HEK293T (cell line): ENCODE measurements at regions not wholly inside any gene's neighbourhood (a gene's known extent, or its start where the extent isn't known, plus 50 kb on each side); places are given as distances from the start of the nearest gene placed in this dataset.
A peak's percentile ranks its signal among the peaks of the same experiment; 100 is the strongest.

Experiments used
- CTCF ChIA-PET: fragments of 350-600 bp; formaldehyde crosslinking; extraction: SDS; loops from one replicate; lab custom pipeline; 2021; ENCODE audit warnings: antibody characterized with exemption, inconsistent platforms; lab: Yijun Ruan, JAX
- POLR2A ChIA-PET: fragments of 350-600 bp; formaldehyde crosslinking; extraction: SDS; loops from one replicate; lab custom pipeline; 2020; ENCODE audit warnings: antibody characterized with exemption, inconsistent platforms; lab: Yijun Ruan, JAX
- DNase-seq: peaks from one replicate; pipeline ENCODE4 v3.0.0; 2012; ENCODE audit warnings: mixed read lengths; ENCODE audit errors: extremely low spot score
- ARNT ChIP-seq: fragments of 450-650 bp; IDR thresholded peaks from 2 replicates; pipeline ENCODE4 v1.6.1; 2017; ENCODE audit warnings: mild to moderate bottlenecking
- BHLHE40 ChIP-seq: fragments of 450-650 bp; IDR thresholded peaks from 2 replicates; pipeline ENCODE4 v1.6.1; 2016; ENCODE audit warnings: mild to moderate bottlenecking, moderate library complexity, borderline replicate concordance
- CTBP1 ChIP-seq: fragments of 450-650 bp; IDR thresholded peaks from 2 replicates; pipeline ENCODE4 v1.6.1; 2016; ENCODE audit warnings: borderline replicate concordance
- ELF4 ChIP-seq: fragments of 450-650 bp; IDR thresholded peaks from 2 replicates; pipeline ENCODE4 v1.6.1; 2017; ENCODE audit warnings: antibody characterized with exemption
- FOXA1 ChIP-seq: fragments of 450-650 bp; IDR thresholded peaks from 2 replicates; pipeline ENCODE4 v1.6.1; 2016; ENCODE audit warnings: mild to moderate bottlenecking
- FOXK2 ChIP-seq: fragments of 450-650 bp; IDR thresholded peaks from 2 replicates; pipeline ENCODE4 v1.6.1; 2016; ENCODE audit warnings: mild to moderate bottlenecking
- FOXM1 ChIP-seq: fragments of 450-650 bp; IDR thresholded peaks from 2 replicates; pipeline ENCODE4 v1.6.1; 2017; ENCODE audit warnings: mild to moderate bottlenecking, borderline replicate concordance
- HDGF ChIP-seq: fragments of 450-650 bp; IDR thresholded peaks from 2 replicates; pipeline ENCODE4 v1.6.1; 2017; ENCODE audit warnings: antibody characterized with exemption, borderline replicate concordance
- L3MBTL2 ChIP-seq: fragments of 450-650 bp; conservative IDR thresholded peaks from 2 replicates; pipeline ENCODE4 v1.6.1; 2016; ENCODE audit warnings: mild to moderate bottlenecking
- LEF1 ChIP-seq: fragments of 450-650 bp; IDR thresholded peaks from 2 replicates; pipeline ENCODE4 v1.6.1; 2017; ENCODE audit warnings: mild to moderate bottlenecking, borderline replicate concordance
- NFRKB ChIP-seq: fragments of 450-650 bp; IDR thresholded peaks from 2 replicates; pipeline ENCODE4 v1.6.1; 2016; ENCODE audit warnings: mild to moderate bottlenecking, moderate library complexity
- SP1 ChIP-seq: fragments of 450-650 bp; IDR thresholded peaks from 2 replicates; pipeline ENCODE4 v1.6.1; 2017
- SUZ12 ChIP-seq: fragments of 450-650 bp; IDR thresholded peaks from 2 replicates; pipeline ENCODE4 v1.6.1; 2016; ENCODE audit warnings: mild to moderate bottlenecking
- TARDBP ChIP-seq: fragments of 450-650 bp; IDR thresholded peaks from 2 replicates; pipeline ENCODE4 v1.6.1; 2016
- ZNF384 ChIP-seq: fragments of 450-650 bp; IDR thresholded peaks from 2 replicates; pipeline ENCODE4 v1.6.1; 2016
- TF ChIP-seq, protein P1 (sequence below): fragments of 450-650 bp; IDR thresholded peaks from 2 replicates; pipeline ENCODE4 v1.6.1; 2016

DNA sequence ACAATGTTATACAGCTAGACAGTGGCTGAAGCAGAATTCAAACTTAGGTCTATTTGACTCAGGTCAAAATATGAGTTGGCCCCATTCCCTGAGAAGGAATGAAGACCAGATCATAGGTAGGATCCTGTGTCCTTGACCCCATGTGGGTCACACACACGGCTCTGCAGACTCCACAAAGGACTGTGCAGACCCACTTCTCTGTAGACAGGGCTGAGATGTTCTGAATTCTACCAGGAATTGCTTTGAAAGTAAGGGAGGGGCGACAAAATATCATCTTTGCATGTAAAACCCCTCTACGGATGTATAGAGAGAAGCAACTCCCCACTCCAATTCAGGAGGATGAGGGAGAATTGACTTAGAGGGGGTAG is 62.3 kb upstream of the CTIF start:
- CTCF ChIA-PET: interaction anchor here (0.6 to 1.4 kb wide), 5 partner anchors 12 to 1056 kb away, joined by 3 to 5 read pairs (median 3); no protein-coding TSS in a partner anchor
- POLR2A ChIA-PET: no interaction called here
- TF ChIP-seq, protein P1, sequence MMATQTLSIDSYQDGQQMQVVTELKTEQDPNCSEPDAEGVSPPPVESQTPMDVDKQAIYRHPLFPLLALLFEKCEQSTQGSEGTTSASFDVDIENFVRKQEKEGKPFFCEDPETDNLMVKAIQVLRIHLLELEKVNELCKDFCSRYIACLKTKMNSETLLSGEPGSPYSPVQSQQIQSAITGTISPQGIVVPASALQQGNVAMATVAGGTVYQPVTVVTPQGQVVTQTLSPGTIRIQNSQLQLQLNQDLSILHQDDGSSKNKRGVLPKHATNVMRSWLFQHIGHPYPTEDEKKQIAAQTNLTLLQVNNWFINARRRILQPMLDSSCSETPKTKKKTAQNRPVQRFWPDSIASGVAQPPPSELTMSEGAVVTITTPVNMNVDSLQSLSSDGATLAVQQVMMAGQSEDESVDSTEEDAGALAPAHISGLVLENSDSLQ: no peak
- no peak for TF ChIP-seq FOXM1
- no peak for TF ChIP-seq SUZ12
- no peak for TF ChIP-seq CTBP1
- TF ChIP-seq BHLHE40: no peak
- TF ChIP-seq ZNF384: no peak
- no peak for TF ChIP-seq ARNT
- TF ChIP-seq ELF4: no peak
- TF ChIP-seq TARDBP: no peak
- TF ChIP-seq FOXK2: no peak

DNA sequence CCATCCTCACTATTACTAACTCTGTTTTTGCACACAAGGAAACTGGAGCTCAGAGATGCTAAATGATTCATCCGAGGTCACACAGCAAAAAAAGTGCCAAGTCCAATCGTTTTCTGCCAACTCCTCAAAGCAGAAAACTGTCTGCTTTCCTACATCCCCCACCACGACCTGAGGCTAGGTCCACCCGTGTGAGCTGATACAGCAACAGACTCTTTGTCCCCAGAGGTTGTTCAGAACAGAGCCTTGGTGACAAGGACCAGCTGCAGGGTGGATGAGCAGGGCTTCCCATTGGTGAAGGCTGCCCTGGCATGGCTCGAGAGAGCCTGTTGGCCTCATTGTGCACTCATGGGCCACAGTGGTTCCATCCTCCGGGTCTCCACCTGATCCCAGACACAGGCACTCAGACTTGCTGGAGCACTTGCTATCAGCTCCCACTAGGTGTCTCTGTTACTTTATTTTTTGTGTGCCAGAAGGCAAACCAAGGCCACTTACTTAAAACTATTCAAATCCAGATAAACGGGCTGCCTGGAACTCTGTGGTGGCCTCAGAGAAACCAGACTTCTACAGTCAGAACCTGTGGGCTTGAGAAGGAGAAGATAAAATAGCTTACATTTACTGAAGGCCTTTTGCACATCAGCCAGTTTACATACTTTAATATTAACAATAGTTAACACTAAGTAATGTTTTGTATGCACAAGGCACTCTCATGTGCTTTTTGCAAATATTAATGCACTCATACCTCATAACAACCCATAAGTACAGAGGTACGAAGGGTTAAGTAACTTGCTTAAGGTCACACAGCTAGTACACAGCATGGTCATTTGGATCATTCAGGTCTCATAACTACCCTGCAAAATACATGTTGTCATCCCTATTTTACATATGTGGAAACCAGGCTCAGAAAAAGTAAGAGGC is 62.9 kb upstream of the CTIF start:
- CTCF ChIA-PET: interaction anchor here (0.6 to 2.7 kb wide), 7 partner anchors 12 to 1056 kb away, joined by 3 to 14 read pairs (median 3); no protein-coding TSS in a partner anchor
- POLR2A ChIA-PET: no interaction called here
- peak; percentile 63 for DNase-seq
- no peak for TF ChIP-seq TARDBP
- TF ChIP-seq SUZ12: no peak
- TF ChIP-seq FOXK2: no peak
- no peak for TF ChIP-seq NFRKB
- TF ChIP-seq ARNT: no peak
- no peak for TF ChIP-seq FOXM1
- TF ChIP-seq SP1: no peak
- no peak for TF ChIP-seq HDGF
- TF ChIP-seq L3MBTL2: no peak
- TF ChIP-seq FOXA1: no peak

More for the DNA sequence above, 62.3 kb upstream of the CTIF start:
- DNase-seq: no peak

DNA sequence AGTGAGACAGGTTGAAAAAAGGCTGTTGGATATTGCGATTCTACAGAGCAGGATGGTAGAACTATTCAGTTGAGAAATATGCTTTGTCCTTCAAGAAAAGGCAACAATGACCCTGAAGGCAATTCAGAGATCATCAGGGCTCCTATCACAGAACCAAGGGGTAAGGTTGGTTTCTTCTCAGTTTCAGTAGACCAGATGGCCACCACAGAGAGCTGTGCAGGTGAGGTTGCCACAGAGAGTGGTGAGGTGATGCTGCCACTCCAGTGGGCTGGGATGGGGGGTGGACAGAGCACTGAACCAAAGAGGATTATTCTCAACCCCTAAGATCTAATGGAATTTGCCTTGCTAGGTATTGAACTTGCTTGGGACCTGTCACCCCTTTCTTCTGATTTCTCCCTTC is 64.6 kb upstream of the ZBTB7C start:
- TF ChIP-seq ELF4 (no peak), NFRKB (no peak), ZNF384 (no peak), FOXM1 (no peak), FOXK2 (no peak), SUZ12 (no peak), L3MBTL2 (no peak), LEF1 (no peak), FOXA1 (no peak), ARNT (no peak), BHLHE40 (no peak), TARDBP (no peak)
- TF ChIP-seq, protein P1: no peak
- ChIA-PET POLR2A (no interaction called here), CTCF (interaction anchor here (1.3 to 2.7 kb wide), 2 partner anchors 9 to 190 kb away, joined by 3 to 14 read pairs; no protein-coding TSS in a partner anchor)
- no peak for DNase-seq

DNA sequence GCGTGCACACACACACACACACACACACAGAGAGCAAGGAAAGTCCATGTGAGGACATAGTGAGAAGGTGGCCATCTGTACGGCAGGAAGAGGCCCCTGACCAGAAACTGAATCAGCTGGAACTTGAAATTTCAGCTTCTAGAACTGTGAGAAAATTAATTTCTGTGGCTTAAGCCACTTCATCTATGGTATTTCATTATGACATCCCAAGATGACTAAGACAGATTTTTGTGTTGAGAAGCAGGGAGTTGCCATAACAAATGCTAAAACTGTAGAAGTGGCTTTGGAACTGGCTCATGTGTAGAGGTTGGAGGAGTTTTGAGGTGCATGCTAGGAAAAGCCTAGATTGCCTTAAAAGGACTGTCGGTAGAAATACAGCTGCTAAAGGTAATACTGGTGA is 63.4 kb upstream of the ZBTB7C start:
- no peak for TF ChIP-seq ARNT
- TF ChIP-seq SUZ12: no peak
- TF ChIP-seq CTBP1: no peak
- TF ChIP-seq TARDBP: no peak
- no peak for TF ChIP-seq FOXK2
- TF ChIP-seq L3MBTL2: no peak
- TF ChIP-seq LEF1: no peak
- TF ChIP-seq FOXM1: no peak
- no peak for TF ChIP-seq BHLHE40
- no peak for TF ChIP-seq SP1
- TF ChIP-seq, protein P1: no peak
- no peak for TF ChIP-seq HDGF
- TF ChIP-seq FOXA1: no peak
- TF ChIP-seq ELF4: no peak
- TF ChIP-seq NFRKB: no peak
- TF ChIP-seq ZNF384: no peak
- CTCF ChIA-PET: no interaction called here

DNA sequence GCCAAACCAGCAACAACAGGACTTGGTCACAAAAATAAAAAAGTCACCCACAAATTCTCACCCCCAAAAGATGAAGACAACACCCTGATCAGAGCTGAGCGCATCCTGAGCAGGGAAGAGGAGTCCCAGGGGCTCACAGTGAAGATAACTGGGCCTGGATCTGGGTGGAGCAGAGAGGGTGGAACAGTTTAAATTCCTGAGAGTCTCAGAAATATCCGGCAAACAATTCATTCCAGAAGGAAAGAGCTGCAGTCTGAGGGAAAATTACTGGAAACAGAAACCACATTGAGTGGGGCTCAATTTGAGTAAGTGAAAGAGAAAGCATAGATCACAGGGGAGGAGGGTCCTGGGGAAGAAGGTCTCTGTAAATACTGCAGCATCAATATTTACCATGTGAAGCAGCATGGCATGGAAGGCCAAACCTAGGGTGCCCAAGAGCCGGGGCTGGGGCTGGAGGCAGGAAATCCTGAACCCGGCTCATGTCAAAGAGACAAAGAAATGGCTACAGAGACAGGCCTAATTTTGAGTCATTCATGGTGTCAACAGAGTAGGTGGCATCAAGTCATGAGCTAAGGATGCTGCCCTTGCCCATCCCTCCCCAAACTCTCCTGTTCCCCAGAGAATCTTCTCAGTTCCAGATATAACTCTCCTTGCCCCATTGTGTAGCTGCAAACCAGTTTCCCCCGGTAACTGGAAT is 61.4 kb upstream of the ZBTB7C start:
- ChIA-PET CTCF (no interaction called here), POLR2A (no interaction called here)
- TF ChIP-seq FOXA1: no peak
- no peak for TF ChIP-seq SUZ12
- TF ChIP-seq TARDBP: no peak
- TF ChIP-seq BHLHE40: no peak
- no peak for TF ChIP-seq CTBP1
- TF ChIP-seq ARNT: no peak
- no peak for TF ChIP-seq LEF1
- no peak for TF ChIP-seq NFRKB
- TF ChIP-seq SP1: no peak
- TF ChIP-seq L3MBTL2: no peak
- no peak for DNase-seq

More for the DNA sequence above, 63.4 kb upstream of the ZBTB7C start:
- POLR2A ChIA-PET: no interaction called here
- no peak for DNase-seq
